Transverse colon (tissue), 4 donors: ENCODE measurements at regions not wholly inside any gene's neighbourhood (a gene's known extent, or its start where the extent isn't known, plus 50 kb on each side); places are given as distances from the start of the nearest gene placed in this dataset.

Source experiments
- CTCF ChIP-seq, 5 experiments: fragments of 200-600 bp in 3 of 5; fragments of 450-650 bp in 2 of 5; sonication (generic) in 3 of 5; IDR thresholded peaks; 1 replicate in 2 of 5; 2 replicates in 3 of 5; pipeline ENCODE4 v1.5.1; 2016 to 2017; ENCODE audit warnings: antibody characterized with exemption in 5 of 5, inconsistent platforms in 3 of 5, mild to moderate bottlenecking in 2 of 5, moderate library complexity in 1 of 5
- POLR2AphosphoS5 ChIP-seq, 3 donors: sonication (generic); formaldehyde crosslinking; IDR thresholded peaks; one replicate each; pipeline ENCODE4 v1.6.1; 2016; ENCODE audit warnings: antibody characterized with exemption in 3 of 3

GRCh38 chr3:59444676-59445075, 394.9 kb upstream of the CFAP20DC start:
- TF ChIP-seq CTCF (IDR thresholded peaks at IDR 0.05) (no peak), POLR2AphosphoS5 (IDR thresholded peaks at IDR 0.05) (no peak)
